ENCODE measurements at regions not wholly inside any gene's neighbourhood (a gene's known extent, or its start where the extent isn't known, plus 50 kb on each side); places are given as distances from the start of the nearest gene placed in this dataset.

DNA sequence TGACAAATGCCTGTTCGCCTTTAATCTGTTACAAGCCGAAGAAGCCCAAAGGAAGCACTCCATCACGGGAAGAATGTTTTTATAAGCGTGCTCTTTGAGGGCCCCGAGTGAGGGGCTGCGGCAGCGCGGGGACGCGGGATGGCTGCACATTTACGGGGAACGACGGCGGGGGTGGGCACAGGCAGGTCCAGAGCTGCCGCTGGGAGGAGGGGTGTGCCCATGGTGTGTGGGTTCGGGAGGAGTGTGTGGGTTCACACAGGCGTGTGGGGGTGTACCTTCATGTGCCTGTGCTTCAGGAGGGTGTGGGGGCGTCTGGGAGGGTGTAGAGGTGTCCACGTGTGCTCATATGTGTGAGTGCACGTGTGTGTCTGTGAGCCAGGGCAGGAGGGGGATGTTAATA, 155.9 kb upstream of the ZC3H12A start:
- TF ChIP-seq, protein P1, sequence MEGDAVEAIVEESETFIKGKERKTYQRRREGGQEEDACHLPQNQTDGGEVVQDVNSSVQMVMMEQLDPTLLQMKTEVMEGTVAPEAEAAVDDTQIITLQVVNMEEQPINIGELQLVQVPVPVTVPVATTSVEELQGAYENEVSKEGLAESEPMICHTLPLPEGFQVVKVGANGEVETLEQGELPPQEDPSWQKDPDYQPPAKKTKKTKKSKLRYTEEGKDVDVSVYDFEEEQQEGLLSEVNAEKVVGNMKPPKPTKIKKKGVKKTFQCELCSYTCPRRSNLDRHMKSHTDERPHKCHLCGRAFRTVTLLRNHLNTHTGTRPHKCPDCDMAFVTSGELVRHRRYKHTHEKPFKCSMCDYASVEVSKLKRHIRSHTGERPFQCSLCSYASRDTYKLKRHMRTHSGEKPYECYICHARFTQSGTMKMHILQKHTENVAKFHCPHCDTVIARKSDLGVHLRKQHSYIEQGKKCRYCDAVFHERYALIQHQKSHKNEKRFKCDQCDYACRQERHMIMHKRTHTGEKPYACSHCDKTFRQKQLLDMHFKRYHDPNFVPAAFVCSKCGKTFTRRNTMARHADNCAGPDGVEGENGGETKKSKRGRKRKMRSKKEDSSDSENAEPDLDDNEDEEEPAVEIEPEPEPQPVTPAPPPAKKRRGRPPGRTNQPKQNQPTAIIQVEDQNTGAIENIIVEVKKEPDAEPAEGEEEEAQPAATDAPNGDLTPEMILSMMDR (IDR thresholded peaks at IDR 0.05), result no peak
- no peak for TF ChIP-seq EZH2 (IDR thresholded peaks at IDR 0.05; ENCODE audit: borderline replicate concordance, insufficient read depth, low read depth, low read length, poor library complexity, severe bottlenecking)
